HS-5 (cell line): ENCODE measurements at regions not wholly inside any gene's neighbourhood (a gene's known extent, or its start where the extent isn't known, plus 50 kb on each side); places are given as distances from the start of the nearest gene placed in this dataset.
"Not testable (repeated sequence)": the region's sequence is repeated elsewhere in the genome, so short reads cannot be mapped to it uniquely, and the experiment has no call there.

Experiments used
- DNase-seq: peaks from one replicate; pipeline ENCODE4 v3.0.0-alpha.2; 2012; ENCODE audit warnings: low read depth

DNA sequence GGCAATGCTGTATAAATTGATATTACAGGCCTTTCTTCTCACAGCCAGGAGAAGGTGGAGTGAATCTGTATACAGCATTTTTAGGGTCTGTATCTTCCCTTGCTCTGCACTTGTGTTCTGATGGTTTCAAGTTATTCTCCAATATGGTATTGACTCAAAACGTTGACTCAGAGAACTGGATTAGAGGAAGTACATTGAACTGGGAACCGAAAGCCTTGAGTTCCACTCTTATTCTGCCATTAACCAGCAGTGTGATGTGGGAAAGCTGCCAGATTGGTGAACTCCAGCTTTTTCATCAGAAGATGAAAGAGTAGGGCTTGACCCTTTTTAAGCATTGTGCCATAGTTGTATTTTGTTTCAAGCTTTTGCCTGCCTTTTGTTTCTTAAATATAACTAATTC is 167.7 kb downstream of the SPRY2 start:
- DNase-seq = no peak

DNA sequence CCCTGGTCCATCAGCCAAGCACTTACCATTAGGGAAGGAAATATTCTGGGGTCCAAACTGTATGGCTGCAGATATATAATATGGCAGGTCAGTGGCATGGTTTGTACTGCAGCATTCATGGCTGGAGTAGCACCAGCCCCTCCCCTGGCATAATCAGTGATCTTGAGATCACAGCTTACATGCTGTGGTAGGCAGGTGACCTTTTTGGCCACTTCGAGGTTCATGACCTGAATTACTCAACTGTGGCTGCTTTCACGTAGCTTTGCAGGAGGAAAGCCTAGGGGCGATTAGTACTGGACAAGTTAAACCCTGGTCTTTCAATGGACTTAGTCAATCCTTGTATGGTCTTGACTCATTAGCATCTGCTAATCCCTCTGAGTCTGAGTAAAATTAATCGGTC is 169.8 kb downstream of the SPRY2 start:
- DNase-seq = no peak

DNA sequence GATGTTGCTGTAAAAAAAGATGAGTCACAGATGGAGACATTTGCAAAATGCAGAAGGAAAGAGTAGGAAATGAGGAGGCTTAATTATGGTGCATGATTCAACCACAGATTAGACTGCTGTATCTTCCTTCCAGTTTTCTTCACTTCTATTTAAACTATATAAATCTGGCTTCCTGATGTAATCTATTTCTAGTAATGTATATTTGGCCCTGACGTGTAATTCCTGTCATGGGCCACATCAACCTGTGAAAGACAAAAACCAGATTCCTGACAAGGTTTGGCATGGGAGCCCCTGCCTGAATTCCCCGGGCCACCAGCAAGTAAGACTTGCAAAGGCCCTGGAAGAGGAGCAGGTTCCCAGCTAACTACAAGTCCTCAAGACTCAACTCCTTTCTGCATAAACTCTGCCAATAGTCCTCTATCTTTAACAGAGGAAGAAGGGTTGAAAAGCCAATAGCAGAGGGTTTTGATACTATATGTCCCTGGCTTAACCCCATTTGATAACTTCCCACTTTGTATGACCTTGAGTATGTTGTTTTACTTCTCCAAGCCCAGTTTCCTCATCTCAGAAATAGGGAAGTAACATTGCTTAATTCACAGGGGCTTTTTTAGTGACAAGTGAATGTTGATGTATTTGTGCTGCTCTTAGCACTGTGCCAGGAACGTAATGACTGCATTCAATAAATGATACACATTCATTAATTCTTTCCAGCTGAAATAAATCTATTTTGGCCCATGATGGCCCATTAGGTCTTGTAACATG is 172.7 kb downstream of the SPRY2 start:
- no peak for DNase-seq

DNA sequence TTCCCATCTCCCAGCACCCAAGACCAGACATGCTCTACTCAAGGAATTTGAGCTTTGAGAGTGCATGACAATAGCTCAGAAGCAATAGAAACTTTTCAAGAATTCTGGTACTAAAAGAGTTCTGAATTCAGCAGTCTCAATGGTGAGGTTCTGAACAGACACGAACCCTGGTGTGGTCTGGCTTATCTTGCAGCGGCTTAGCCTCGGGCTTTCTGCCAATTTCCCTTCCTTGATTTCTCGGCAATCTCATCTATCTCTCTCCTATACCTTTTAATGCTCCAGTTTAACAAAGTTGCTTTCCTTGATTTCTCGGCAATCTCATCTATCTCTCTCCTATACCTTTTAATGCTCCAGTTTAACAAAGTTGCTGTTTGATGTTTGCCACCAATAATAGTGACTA is 174.6 kb downstream of the SPRY2 start:
- DNase-seq = no peak

DNA sequence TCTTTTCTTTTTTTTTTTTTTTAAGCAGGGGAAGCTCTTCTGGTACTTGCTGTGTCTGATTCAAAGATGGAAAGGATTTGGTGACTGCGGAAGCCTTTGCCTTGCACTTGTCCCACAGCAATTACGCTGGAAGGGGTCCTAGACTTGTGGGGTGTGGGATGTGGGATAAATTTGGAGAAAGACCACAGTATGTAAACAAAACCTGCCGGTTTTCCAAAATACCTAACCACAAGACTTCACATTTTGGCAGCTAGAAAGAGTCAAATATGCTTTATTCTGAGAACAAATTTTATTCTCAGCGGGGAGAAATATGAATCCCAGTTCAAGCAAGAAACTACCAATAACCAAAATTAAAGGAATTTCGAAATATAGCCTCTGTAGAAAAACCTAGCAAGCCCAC is 176.5 kb downstream of the SPRY2 start:
- DNase-seq = no peak

DNA sequence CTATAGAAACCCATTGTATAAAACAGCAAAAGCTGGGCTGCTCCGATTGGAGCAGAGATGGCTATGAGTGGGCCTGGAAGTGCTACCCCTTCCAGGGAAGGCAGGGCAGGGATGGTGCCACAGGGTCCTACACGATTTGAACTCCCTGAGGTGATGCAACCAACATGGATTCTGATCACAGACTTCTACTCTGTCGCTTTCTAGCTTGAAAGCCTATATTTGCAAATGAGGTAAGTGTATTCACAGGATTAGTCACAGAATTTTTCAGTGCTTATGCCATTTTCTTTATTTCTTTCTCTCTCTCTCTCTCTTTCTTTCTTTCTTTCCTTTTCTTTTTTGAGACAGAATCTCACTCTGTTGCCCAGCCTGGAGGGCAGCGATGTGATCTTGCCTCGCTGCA is 179.0 kb downstream of the SPRY2 start:
- no peak for DNase-seq

DNA sequence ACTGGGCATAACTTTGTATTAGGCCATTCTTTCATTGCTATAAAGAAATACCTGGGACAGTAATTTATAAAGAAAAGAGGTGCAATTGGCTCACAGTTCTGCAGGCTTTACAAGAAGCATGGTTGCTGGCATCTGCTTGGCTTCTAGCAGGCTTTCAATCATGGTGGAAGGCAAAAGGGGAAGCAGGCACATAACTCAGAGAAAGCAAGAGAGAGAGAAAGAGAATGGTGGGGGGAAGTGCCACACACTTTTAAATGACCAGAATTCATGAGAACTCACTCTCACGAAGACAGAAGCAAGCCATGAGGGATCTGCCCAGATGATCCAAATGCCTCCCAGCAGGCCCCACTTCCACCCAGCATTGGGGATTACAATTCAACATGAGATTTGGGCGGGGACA is 179.7 kb downstream of the SPRY2 start:
- no peak for DNase-seq

DNA sequence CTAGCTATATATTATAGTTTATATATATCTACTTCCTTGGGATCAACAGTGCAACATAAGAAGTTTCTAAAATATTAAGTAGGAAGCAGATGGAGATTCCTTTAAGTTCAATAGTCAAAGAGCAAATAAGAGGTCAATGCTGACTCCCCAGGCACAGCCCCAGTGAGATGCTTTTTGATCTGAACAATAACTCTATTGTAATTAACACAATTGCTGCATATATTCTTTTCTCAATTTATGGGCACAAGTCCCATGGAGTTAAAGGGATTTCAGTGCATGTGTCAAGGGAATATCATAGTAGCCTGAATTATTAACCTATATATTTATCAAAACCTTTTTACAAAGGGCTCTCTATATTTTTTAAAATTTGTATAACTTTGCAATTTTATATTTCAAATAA is 180.8 kb downstream of the SPRY2 start:
- no peak for DNase-seq

DNA sequence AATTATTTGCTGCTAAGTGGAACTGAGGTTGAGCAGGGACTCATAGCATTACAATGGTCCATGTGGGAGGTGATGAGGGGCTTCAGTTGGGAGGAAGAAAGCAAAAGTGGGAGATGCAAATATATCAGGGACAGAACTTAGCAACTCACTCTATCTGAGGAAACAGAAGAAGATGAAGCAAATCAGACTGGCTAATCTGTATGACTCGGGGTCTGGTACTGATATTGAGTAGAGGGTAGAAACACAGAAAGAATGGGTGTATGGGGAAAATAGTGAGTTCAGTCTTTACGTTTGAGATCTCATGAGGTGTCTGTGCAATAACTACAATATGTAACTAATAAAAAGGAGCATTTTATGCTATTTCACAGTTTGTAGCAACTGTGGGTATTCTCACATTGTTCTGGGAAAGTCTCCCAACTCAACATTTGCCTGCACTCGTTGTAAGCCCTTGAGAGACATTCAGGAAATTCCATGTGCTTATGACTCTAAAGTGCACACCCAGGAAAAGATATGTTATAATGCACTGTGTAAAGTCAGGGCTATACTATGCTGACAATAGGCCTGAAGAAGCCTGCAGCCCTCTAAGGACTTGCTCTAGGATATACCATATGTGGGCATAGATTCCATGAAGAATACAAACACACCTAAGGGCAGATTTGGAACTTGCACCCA is 183.5 kb downstream of the SPRY2 start:
- DNase-seq = no peak

DNA sequence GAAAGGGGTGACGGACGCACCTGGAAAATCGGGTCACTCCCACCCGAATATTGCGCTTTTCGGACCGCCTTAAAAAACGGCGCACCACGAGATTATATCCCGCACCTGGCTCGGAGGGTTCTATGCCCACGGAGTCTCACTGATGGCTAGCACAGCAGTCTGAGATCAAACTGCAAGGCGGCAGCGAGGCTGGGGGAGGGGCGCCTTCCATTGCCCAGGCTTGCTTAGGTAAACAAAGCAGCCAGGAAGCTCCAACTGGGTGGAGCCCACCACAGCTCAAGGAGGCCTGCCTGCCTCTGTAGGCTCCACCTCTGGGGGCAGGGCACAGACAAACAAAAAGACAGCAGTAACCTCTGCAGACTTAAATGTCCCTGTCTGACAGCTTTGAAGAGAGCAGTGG is 188.8 kb downstream of the SPRY2 start:
- DNase-seq = not testable (repeated sequence)

DNA sequence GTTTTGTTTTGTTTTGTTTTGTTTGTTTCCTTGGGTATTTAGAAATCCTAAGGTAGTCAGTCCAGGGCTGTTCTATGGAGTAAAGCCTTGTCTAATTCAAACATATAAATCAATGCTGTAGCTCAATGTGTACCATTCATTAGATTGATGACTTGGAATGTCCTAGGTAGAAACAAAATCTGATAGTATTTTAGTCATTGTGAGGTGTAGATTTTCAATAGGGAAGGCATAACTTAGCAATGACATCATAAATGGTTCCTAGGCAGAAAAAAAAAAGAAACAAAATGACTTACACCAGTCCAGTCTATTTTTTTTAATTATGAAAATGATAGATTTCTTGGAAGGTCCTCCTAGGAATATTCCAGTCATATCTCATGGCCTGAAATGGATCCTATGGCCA is 189.9 kb downstream of the SPRY2 start:
- no peak for DNase-seq

DNA sequence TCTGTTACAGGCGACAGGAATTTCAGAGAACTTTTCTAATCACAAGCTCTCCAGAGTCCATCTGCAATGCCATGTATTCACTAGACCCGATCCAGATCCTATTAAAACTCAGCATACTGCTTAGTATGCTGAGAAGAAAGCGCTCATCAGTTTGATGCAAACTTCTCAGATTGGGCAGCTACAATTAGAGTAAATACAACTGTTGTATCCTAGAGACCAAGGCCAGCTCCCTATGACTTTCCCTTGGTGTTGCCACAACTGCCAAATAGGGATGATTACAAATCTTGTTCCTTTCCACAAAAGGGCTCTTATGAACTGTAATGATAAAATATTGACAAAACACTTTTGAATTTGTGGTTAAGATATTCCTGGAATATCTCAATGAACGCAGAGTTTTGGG is 191.2 kb downstream of the SPRY2 start:
- no peak for DNase-seq

DNA sequence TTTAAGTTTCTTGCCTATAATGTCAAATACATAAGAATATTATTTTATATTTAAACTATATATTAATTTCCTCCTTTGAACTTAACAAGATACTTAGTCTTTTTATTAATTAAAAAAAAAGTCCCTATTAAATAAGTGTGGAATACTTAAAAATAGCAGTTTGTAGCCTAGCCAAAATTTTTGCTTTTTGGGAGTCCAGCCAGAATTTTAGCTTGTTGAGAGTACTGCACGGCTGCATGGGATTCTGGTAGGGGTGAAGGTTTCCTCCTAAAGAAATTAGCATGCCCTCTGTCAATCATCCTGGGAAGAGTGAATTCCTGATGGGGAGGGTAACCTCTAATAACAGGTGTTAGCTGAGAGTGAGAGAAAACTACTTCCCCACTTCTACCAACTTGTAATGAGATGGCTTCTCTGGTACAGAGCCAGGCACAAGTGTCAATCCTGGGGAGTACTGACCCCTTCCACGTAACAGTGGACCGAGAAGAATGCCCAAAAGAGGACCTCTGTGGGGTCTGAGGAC is 195.7 kb downstream of the SPRY2 start:
- DNase-seq = no peak

DNA sequence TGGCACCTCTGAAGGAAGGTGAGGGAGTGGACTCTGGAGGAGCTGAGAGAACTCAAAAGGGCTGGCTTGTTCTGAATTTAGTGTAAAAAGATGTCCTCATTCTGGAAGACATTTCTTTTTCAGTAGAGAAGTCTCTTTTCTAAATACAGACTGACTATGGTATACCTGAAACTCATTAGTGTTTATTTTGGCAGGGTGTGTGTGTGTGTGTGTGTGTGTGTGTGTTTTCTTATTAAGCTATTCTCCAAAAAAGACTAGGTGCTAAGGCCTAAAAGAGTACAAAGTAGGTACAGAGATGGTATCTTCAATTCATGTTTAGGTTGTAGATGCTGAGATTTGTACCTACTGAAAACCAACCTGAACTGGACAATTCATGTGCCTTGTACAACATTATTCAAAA is 196.4 kb downstream of the SPRY2 start:
- DNase-seq = no peak

DNA sequence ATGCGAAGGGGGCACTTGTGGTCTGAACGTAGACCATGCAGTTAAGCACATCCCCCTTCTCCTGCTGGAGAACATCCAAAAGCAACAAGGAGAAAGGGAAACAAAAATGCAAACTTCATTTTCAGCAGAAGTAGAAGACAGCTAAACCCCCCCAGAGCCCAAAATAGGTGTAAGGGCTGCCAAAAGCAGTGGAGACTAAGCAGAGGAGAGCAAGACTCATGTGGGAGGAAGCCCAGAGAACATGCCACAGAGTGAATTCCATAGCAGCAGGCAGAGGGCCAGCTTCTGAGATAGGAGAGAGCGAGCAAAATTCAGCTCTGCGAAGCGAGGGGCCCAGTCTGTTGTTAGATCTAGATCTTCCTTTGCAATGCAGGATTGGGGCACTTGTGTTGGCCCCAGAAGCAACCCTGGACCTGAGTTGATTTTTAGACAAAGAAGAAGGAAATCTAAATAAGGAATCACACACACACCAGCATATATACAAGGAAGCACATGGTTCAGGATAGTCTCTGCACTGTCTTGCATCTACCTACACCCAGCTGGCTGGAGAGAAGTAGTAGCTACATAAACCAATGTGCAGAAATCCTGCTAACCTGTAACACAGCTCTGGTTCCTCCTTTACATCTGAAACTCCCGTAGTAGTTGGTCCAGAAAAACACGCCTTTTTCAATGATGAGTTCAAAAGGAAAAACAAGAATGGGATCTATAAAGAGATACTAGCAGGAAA is 199.6 kb downstream of the SPRY2 start:
- no peak for DNase-seq

DNA sequence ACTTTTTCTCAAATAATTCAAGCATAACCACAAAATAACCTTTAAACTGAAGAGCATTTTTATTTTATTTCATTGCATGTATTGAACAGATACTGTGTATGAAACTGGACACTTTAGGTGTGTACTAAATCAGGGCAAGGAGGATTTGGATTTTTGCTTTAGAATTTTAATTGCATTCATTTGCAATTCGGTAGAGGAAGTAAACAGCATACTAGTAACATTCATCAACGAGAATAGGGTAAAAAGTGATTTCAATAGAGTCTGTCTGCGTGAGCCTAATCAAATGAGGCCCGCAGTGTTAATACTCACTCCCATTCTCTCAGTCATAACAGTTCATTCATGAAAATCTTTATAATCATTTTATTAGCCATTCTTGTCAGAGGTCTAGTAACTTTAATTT is 200.2 kb downstream of the SPRY2 start:
- no peak for DNase-seq

DNA sequence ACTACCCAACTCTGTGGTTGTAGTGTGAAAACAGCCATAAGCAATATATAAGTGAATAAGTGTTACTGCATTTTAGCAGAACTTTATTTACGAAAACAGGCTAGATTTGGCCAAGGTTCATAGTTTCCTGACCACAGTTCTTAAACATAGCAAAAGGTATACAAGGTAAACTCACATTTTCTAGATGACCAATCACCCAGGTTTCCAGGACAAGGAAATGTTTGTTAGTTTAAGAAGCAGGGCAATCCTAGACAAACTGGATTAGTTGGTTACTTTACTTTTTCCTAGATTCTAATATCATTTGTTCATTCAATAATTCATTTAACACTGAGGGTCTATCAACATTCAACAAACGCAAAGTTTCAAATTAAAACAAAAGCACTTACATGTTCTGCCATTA is 201.7 kb downstream of the SPRY2 start:
- DNase-seq = no peak

DNA sequence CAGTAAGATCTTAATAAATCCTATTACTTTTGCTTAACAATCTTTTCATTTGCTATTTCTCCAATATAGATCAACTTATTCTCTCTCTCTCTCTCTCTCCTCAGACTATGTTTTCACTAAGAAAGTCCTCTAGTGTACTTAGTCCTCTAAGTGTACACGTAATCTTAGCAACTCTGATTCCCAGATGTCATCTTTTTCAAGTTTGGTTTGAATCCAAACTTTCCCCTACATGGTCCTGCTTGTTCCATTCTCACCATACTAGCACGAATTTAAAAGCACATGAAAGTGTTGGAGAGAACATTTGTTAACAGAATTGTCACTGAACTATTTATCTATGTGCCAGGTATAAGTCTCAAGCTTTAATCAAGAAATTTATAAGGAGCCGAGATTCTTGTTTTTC is 202.9 kb downstream of the SPRY2 start:
- DNase-seq = no peak

DNA sequence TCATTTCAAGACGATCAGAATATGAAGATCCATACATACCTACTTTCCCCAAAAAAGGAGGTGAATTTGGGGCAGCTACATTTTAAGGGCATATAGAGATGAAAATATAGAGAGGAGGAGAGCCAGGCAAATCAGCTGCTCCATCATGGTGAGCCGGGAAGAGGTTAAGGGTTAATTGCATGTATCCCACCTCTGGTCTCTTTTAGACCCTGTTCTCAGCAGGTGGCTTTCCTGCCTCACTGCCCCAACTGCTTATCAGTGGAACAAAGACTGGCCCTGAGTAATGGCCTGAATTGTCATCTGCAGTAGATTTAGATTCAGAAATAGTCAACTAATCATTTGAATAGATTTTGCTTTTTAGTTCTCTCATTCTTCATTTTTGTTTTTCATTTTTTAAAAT is 206.6 kb downstream of the SPRY2 start:
- no peak for DNase-seq

DNA sequence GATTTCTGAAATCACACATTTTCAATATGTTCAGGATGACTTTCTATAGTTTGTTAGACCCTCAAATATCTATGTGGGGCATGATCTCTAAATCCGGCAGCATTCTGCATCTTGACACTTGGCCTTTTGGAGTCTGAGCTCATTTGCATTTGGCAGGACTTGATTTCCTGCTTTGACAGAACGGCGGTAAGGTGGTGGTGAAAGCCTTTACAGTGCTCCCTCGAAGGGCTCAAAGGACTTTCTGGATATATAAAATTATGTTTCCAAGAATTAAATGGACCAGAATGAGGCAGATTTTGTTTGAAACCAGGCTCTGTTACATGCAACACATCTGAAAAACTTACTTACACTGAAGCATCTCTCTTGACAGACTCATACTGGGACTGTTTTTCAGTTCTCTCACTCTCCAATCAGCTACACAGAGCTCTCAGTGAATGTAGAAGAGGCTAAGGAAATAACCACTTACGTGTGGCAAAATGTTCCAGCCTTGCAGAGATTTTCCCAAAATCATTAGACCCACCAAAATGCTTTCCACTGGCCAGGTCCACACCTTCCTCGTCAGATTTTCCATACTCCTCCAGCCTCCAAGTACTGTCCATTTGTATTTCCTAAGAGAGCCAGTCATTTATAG is 207.2 kb downstream of the SPRY2 start:
- DNase-seq = no peak

DNA sequence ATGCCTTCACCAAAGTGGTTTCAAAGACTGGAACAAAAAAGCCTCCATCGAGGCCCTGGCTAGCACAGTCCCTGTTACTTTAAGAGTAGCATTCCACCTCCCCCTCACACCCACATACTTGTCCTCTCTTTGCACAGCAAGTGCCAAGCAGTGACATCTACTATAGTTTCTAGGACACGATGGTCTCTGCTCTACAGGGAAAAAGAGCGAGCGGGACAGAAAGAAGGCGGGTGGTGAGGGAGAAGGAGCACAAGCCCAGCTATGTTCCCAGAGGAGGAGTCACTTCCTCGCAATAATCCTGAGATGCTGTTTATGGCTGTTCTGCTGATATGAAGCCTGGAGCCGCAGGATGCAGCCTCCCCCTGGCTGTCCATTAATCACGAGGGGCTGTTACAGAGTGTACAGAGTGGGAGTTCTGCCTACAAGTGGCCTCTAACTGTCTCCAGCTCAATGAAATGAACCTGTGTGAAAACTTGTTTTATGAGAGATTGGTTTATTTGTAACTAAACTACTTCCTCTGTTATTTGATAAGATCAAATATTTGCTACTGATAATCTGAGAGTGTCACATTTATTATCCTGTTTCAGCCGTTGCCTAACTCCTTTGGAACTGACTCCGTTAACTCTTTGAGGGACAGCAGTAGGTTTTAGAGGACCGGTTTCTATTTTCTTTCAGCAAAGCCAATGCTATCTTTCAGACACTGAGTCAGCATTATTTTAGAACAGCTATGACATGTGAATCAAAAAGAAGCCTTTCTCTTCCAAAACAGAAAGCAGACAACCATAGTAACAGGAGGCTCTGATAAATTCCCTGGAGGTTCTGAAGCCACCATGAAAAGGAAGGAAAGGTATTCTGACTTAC is 208.0 kb downstream of the SPRY2 start:
- DNase-seq = no peak

DNA sequence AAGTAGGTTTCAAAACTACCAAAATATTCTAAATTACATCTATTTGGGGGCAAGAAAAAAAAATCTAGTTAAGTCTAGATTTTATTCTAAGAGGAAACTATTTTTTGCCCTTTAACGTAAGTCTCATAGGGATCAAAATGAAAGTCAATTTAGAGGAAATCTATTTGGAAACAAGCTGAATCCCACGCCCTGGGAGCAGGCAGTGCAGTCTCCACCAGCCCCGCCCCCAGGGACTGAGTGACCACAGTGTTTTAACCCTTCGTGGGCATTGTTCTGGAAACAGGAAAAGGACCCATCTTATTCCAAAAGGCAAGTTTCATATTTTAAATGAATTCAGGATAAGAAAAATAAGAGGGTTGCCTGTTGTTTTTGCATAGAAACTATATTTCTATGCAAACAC is 209.7 kb downstream of the SPRY2 start:
- DNase-seq = no peak
